Mesothelial cell of epicardium (in vitro differentiated cells): ENCODE measurements at regions not wholly inside any gene's neighbourhood (a gene's known extent, or its start where the extent isn't known, plus 50 kb on each side); places are given as distances from the start of the nearest gene placed in this dataset.

Experiments
- DNase-seq, 2 experiments: peaks; one replicate each; pipeline ENCODE4 v3.0.0; 2021; ENCODE audit warnings: low spot score in 2 of 2; ENCODE audit not compliant: unreplicated experiment in 2 of 2
- H3K27ac Mint-ChIP-seq: 2 replicates; pipeline ENCODE4 v1.8.0; 2021; ENCODE audit warnings: mixed read lengths
- H3K27me3 Mint-ChIP-seq: 2 replicates; pipeline ENCODE4 v1.8.0; 2021; ENCODE audit warnings: low read depth, mixed read lengths
- H3K36me3 Mint-ChIP-seq: 2 replicates; pipeline ENCODE4 v1.8.0; 2021; ENCODE audit warnings: mixed read lengths
- H3K4me1 Mint-ChIP-seq: 2 replicates; pipeline ENCODE4 v1.8.0; 2021; ENCODE audit warnings: mixed read lengths
- H3K4me3 Mint-ChIP-seq: 2 replicates; pipeline ENCODE4 v1.8.0; 2021; ENCODE audit warnings: mild to moderate bottlenecking, moderate library complexity, mixed read lengths
- H3K9me3 Mint-ChIP-seq: 2 replicates; pipeline ENCODE4 v1.8.0; 2021; ENCODE audit warnings: mixed read lengths
- CTCF ChIP-seq: fragments of 200-600 bp; sonication (generic); IDR thresholded peaks from one replicate; pipeline ENCODE4 v1.5.0; 2021; ENCODE audit warnings: antibody characterized with exemption; ENCODE audit not compliant: unreplicated experiment

GRCh38 chr3:104901396-104901795 is 465.3 kb upstream of the ALCAM start:
- TF ChIP-seq CTCF, result no peak
- H3K36me3 Mint-ChIP-seq, result no peaks in the 10 kb centered on the region
- DNase-seq, result no peak
- H3K27me3 Mint-ChIP-seq, result no peaks in the 10 kb centered on the region
- peaks cover 32% of the 10 kb centered on the region for H3K9me3 Mint-ChIP-seq
- no peaks in the 10 kb centered on the region for H3K4me1 Mint-ChIP-seq
- H3K27ac Mint-ChIP-seq, result no peak overlapping the region
- H3K4me3 Mint-ChIP-seq, result no peak overlapping the region

GRCh38 chr3:104903064-104903463 is 463.6 kb upstream of the ALCAM start:
- no peaks in the 10 kb centered on the region for H3K27me3 Mint-ChIP-seq
- DNase-seq, result no peak
- TF ChIP-seq CTCF, result no peak
- peaks cover 3% of the 10 kb centered on the region for H3K36me3 Mint-ChIP-seq
- H3K9me3 Mint-ChIP-seq, result peaks cover 32% of the 10 kb centered on the region
- no peak overlapping the region for H3K27ac Mint-ChIP-seq
- no peak overlapping the region for H3K4me3 Mint-ChIP-seq
- H3K4me1 Mint-ChIP-seq, result no peaks in the 10 kb centered on the region

- no peak overlapping the region for H3K4me3 Mint-ChIP-seq
- no peak for TF ChIP-seq CTCF
- no peak overlapping the region for H3K27ac Mint-ChIP-seq
- H3K36me3 Mint-ChIP-seq, result peaks cover 3% of the 10 kb centered on the region
- peaks cover 3% of the 10 kb centered on the region for H3K4me1 Mint-ChIP-seq
- no peak for DNase-seq
- H3K9me3 Mint-ChIP-seq, result peaks cover 29% of the 10 kb centered on the region
- no peaks in the 10 kb centered on the region for H3K27me3 Mint-ChIP-seq
Measured at GRCh38 chr3:104906001-104906639, 460.6 kb upstream of the ALCAM start.

- Mint-ChIP-seq H3K4me3 (no peak overlapping the region), H3K4me1 (peaks cover 3% of the 10 kb centered on the region)
Measured at GRCh38 chr3:104907507-104907906, 459.2 kb upstream of the ALCAM start.

DNA sequence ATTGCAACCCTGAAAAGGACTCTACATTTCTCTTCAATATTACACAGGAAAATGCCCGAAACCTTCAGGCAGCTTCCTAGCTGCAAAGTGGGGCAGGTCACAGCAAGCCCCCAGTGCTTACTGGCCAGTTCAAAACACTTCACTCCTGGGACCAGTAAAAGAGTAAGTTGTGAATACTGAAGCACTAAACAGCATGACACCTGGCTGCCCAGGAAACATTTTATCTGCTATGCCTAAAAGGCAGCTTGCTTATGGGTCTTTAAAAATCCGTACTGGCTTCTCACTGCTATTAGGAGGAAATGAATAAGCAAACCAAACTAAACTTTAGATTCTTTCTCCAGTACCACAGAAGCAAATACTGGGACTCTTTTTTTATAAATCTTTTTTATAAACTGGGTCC is 457.9 kb upstream of the ALCAM start:
- no peak overlapping the region for H3K27ac Mint-ChIP-seq
- no peak for TF ChIP-seq CTCF
- no peak overlapping the region for H3K4me3 Mint-ChIP-seq
- H3K9me3 Mint-ChIP-seq, result peaks cover 8% of the 10 kb centered on the region
- H3K27me3 Mint-ChIP-seq, result no peaks in the 10 kb centered on the region
- H3K4me1 Mint-ChIP-seq, result peaks cover 3% of the 10 kb centered on the region
- peaks cover 3% of the 10 kb centered on the region for H3K36me3 Mint-ChIP-seq
- no peak for DNase-seq

More at GRCh38 chr3:104907507-104907906, 459.2 kb upstream of the ALCAM start:
- H3K27ac Mint-ChIP-seq, result no peak overlapping the region
- no peak for TF ChIP-seq CTCF
- H3K9me3 Mint-ChIP-seq, result peaks cover 18% of the 10 kb centered on the region
- no peaks in the 10 kb centered on the region for H3K27me3 Mint-ChIP-seq
- H3K36me3 Mint-ChIP-seq, result peaks cover 3% of the 10 kb centered on the region
- DNase-seq, result no peak

DNA sequence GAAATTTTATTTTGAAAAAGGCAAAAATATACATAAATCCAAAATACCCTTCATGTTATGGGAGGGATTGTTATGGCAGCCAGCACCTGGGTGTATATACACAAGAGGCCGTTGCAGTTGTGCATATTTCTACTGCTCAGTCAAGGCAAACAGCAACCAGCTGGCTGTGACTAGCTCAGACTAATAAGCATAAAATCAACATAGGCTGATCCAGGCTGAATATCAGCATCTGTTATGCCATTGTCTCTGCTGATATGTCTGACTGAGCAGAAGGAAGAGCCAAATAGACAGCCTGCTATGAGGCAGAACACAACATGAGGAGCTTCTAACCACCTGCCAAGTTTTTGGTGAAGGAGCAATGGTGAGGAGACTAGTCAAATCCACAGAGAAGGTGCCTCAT is 457.5 kb upstream of the ALCAM start:
- DNase-seq, result no peak
- peaks cover 3% of the 10 kb centered on the region for H3K36me3 Mint-ChIP-seq
- no peaks in the 10 kb centered on the region for H3K27me3 Mint-ChIP-seq
- H3K4me3 Mint-ChIP-seq, result no peak overlapping the region
- TF ChIP-seq CTCF, result no peak
- H3K4me1 Mint-ChIP-seq, result peaks cover 3% of the 10 kb centered on the region
- H3K9me3 Mint-ChIP-seq, result peaks cover 8% of the 10 kb centered on the region
- H3K27ac Mint-ChIP-seq, result peak overlapping the region; percentile 22
